GM21576 (cell line): ENCODE measurements at regions not wholly inside any gene's neighbourhood (a gene's known extent, or its start where the extent isn't known, plus 50 kb on each side); places are given as distances from the start of the nearest gene placed in this dataset.

Experiments
- ATAC-seq: cut with Tn5 transposase; IDR thresholded peaks from one replicate; pipeline ENCODE4 v1.9.1; 2021; ENCODE audit warnings: mild to moderate bottlenecking, moderate library complexity; ENCODE audit not compliant: unreplicated experiment

DNA sequence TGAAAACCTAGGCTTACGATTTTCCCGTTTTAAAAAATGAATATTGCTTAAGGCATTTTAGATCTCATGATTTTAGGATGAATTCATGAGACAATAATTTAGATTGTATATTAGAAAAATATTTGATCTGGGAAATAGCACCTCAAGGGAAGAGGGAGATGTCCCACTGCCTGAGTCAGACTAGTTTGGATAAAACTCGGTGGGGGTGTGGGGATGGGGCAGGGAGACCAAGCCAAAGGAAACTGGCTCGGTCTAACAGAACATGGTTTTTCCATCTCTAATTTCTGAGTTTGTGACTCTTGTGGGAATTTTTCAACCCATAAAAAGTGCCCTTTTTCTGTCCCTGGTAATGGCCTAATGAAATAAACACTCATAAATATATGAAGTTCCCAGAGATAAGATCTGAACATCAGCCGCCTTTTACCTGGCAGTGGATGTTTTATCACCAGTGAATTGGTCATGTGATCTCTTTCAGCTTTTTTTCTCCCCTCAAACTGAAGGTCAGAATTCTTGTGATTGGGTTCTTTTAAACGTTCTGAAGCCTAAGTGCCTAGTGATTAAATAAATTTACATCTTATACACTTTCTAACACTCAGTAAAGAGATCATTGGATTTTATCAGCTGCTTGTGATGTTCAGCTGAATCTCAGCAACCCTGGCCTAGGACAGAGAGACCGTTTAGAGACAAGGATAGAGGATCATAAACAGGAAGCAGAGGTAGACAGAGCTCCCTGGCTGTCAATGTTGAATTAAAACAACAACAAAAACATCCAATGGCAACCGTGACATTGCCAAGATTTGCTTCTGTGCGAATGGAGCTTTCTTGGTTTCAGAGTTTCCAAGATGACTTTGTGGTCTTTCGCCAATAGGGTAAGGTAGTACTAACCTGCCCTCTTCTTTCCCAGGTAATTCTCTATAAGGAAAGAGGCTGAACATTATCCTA is 1038.2 kb downstream of the MCTP2 start:
- no peak for ATAC-seq

- no peak for ATAC-seq
Observed at GRCh38 chr15:95274101-95274500, 1042.7 kb downstream of the MCTP2 start.

- ATAC-seq = no peak
Observed at GRCh38 chr15:95277266-95277665, 1045.9 kb downstream of the MCTP2 start.

DNA sequence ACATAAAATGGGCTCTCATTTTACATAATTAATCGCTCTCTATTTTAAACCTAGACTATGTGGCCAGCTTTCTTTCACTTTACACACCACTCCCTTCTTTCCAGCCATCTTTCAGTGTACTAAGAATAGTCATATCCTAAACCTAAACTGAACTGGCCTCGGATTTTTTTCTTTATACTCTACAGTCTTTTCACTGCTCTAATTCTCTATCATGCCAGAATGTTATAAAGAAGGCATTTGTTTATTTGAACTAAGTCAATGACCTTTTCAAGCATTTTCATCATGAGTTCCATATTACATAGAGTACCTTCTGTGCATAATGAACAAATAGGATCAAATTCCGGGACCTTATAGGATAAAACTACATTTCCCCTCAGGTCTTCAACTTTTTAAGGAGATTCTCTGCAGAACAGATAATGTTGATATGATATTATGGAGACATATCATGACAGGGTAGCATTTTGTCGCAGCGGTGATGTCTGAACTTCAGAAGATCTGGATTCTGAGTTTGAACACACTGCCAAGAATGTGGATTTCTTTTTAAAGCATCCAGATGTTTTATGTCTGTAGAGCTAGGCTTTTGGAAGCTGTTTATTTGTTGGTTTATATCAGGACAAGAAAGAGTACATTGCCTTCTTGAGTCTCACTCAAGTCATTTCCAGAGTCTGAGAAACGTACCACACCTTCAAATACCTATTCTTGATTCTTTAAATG is 1047.3 kb downstream of the MCTP2 start:
- no peak for ATAC-seq

GRCh38 chr15:95279277-95280019 is 1048.1 kb downstream of the MCTP2 start:
- no peak for ATAC-seq

DNA sequence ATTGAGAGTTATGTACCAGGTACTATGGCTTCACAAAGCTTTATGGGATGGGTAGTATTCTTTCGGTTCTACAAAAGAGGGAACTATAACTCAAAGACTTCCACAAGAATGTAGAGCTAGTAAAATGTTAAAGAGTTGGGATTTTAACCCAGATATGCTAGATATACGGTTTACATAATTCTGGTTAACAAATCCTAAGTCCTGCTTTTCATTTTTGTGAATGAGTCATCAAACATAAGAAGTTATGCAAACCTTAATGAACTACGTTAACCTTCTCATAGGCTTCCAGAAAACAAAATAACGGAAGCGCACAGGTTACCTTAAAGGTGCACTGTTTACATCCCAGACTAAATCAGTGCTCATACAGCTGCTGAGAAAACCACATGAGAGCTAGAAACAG is 1049.3 kb downstream of the MCTP2 start:
- ATAC-seq = no peak

DNA sequence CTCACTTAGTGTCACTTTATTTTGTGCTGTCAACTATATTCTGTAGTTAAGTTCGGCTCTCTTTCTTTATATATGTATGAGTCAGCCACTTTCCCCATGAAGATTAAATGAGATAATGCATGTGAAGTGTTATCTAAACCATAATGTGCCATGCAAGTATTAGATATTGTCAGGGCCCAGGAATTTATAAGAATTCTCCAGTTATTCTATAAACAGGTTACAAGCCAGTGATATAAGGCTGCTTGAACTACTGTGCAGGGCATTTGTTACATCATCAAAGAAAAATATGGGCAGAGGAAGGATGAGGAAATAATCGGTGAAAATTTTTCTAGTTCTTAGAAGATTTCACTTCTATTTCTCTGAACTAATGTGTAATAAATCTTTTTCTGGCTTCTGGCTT is 1049.0 kb upstream of the NR2F2 start:
- no peak for ATAC-seq

GRCh38 chr15:95284492-95284891 is 1046.0 kb upstream of the NR2F2 start:
- ATAC-seq = no peak

GRCh38 chr15:95284933-95285421 is 1045.5 kb upstream of the NR2F2 start:
- no peak for ATAC-seq

GRCh38 chr15:95286352-95286880 is 1044.1 kb upstream of the NR2F2 start:
- ATAC-seq = no peak

- no peak for ATAC-seq
Observed at GRCh38 chr15:95287720-95288103, 1042.8 kb upstream of the NR2F2 start.

GRCh38 chr15:95288626-95289025 is 1041.9 kb upstream of the NR2F2 start:
- no peak for ATAC-seq

GRCh38 chr15:95290176-95290974 is 1040.1 kb upstream of the NR2F2 start:
- no peak for ATAC-seq

- no peak for ATAC-seq
Observed at GRCh38 chr15:95291898-95292472, 1038.5 kb upstream of the NR2F2 start.

GRCh38 chr15:95292785-95293450 is 1037.6 kb upstream of the NR2F2 start:
- ATAC-seq = no peak

- no peak for ATAC-seq
Observed at GRCh38 chr15:95293456-95294031, 1037.0 kb upstream of the NR2F2 start.

DNA sequence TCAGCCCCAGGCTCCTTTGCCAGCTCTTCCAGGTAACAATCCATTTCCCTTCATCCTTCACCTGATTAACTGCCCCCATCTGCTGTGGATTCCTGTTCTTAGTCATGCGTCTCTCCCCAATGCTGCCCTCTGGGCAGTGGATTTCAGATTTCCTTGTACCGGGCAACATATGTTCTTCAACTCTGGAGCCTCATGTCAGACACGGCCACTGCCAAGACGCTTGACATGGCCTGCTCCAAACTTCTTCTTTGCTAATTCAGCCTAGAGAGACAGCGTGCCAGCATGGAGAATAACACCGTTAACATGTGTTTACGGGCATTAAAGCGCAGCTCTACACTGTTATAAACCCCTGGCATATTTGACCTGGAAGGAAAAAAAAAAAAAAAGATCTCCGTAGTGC is 1035.1 kb upstream of the NR2F2 start:
- no peak for ATAC-seq

- no peak for ATAC-seq
Observed at GRCh38 chr15:95295896-95296625, 1034.4 kb upstream of the NR2F2 start.
